ENCODE measurements at regions not wholly inside any gene's neighbourhood (a gene's known extent, or its start where the extent isn't known, plus 50 kb on each side); places are given as distances from the start of the nearest gene placed in this dataset.

DNA sequence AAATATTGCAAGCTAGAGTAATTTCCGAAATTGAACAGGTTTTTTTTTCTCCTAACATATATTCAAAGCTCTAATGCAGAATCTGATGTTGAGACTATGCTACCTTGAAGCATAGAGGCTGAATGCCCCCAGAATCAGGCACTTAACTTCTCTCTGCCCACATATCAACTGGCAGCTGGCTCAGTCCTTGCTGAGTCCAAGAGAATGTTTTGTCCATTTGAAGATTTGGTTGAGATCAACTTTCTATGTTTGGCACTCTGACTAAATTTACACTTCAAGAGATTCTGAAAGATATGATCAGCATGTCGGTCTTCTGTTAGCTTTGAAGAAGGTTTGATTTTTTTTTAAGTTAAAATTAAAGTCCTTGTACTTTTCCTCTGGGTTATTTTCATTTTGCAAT, 1298.1 kb downstream of the EPHA7 start:
- Histone ChIP-seq H2AK5ac (ENCODE audit: insufficient read length, low read length) (no peak overlapping the region), H4K5ac (ENCODE audit: insufficient read length, low read depth, low read length) (no peak overlapping the region), H3K9me3 (ENCODE audit: control insufficient read depth, low read depth, low read length) (no peaks in the 10 kb centered on the region), H3K27me3 (ENCODE audit: insufficient read depth, low read length) (no peaks in the 10 kb centered on the region), H3K56ac (ENCODE audit: insufficient read length, low read depth, low read length) (no peak overlapping the region), H3K9ac (ENCODE audit: extremely low read depth, insufficient read length, low read length) (no peak overlapping the region), H3K4me2 (ENCODE audit: insufficient read depth, insufficient read length, low read length) (no peak overlapping the region), H4K8ac (replicated peaks; ENCODE audit: insufficient read length, low read depth, low read length) (no peak overlapping the region), H3K4ac (ENCODE audit: low read depth, low read length) (no peak overlapping the region), H4K20me1 (ENCODE audit: control insufficient read depth, insufficient read depth, insufficient read length) (no peaks in the 10 kb centered on the region), H3K79me2 (ENCODE audit: insufficient read depth, low read length) (no peaks in the 10 kb centered on the region), H3K79me1 (ENCODE audit: insufficient read depth, low read depth, low read length, poor library complexity, severe bottlenecking) (no peaks in the 10 kb centered on the region), H2BK5ac (ENCODE audit: insufficient read length, low read length) (no peak overlapping the region), H2AFZ (ENCODE audit: low read length) (no peak overlapping the region), H2BK20ac (ENCODE audit: low read depth, low read length, poor library complexity, severe bottlenecking) (no peak overlapping the region), H2BK15ac (ENCODE audit: low read depth, low read length) (no peak overlapping the region), H2BK120ac (ENCODE audit: low read depth, low read length, poor library complexity, severe bottlenecking) (no peak overlapping the region), H3K4me1 (ENCODE audit: insufficient read depth, low read length) (peaks cover 5% of the 10 kb centered on the region; the same call in 1 of the 2 replicates), H3K23me2 (ENCODE audit: insufficient read length, low read depth, low read length, poor library complexity, severe bottlenecking) (no peaks in the 10 kb centered on the region), H3K18ac (ENCODE audit: insufficient read length, low read depth, low read length) (no peak overlapping the region), H3T11ph (ENCODE audit: low read length) (no peak overlapping the region), H3K14ac (ENCODE audit: insufficient read depth, low read length) (no peak overlapping the region), H4K91ac (ENCODE audit: insufficient read length, low read depth, low read length) (no peak overlapping the region), H2BK12ac (ENCODE audit: insufficient read length, low read depth, low read length) (no peak overlapping the region), H3K27ac (ENCODE audit: insufficient read length, low read depth, low read length) (no peak overlapping the region), H3K23ac (ENCODE audit: insufficient read length, low read depth, low read length) (no peak overlapping the region)
- no peak overlapping the region for H3K4me3 Mint-ChIP-seq
- H3K9me3 Mint-ChIP-seq = no peaks in the 10 kb centered on the region
- DNase-seq = no peak
- no peaks in the 10 kb centered on the region for H3K27me3 Mint-ChIP-seq (ENCODE audit: low read depth)
- no peaks in the 10 kb centered on the region for H3K36me3 Mint-ChIP-seq (ENCODE audit: insufficient read depth in 1 of 3, low read depth in 3 of 3)
- TF ChIP-seq, protein P1, sequence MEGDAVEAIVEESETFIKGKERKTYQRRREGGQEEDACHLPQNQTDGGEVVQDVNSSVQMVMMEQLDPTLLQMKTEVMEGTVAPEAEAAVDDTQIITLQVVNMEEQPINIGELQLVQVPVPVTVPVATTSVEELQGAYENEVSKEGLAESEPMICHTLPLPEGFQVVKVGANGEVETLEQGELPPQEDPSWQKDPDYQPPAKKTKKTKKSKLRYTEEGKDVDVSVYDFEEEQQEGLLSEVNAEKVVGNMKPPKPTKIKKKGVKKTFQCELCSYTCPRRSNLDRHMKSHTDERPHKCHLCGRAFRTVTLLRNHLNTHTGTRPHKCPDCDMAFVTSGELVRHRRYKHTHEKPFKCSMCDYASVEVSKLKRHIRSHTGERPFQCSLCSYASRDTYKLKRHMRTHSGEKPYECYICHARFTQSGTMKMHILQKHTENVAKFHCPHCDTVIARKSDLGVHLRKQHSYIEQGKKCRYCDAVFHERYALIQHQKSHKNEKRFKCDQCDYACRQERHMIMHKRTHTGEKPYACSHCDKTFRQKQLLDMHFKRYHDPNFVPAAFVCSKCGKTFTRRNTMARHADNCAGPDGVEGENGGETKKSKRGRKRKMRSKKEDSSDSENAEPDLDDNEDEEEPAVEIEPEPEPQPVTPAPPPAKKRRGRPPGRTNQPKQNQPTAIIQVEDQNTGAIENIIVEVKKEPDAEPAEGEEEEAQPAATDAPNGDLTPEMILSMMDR (conservative IDR thresholded peaks at IDR 0.05) = no peak
- no peak overlapping the region for H3K27ac Mint-ChIP-seq
- H3K4me1 Mint-ChIP-seq = peaks cover 5 to 14% of the 10 kb centered on the region in 2 experiments
- WGBS (ENCODE audit: extremely low coverage, insufficient read length, low lambda C conversion rate) = no CpG with 5 or more reads among the region's 2 CpGs

All from H9 (cell line).